B cell (primary cell): ENCODE measurements at regions not wholly inside any gene's neighbourhood (a gene's known extent, or its start where the extent isn't known, plus 50 kb on each side); places are given as distances from the start of the nearest gene placed in this dataset.
A peak's percentile ranks its signal among the peaks of the same experiment; 100 is the strongest.

ENCODE experiments used
- ATAC-seq: fragments of 200-7000 bp; cut with Tn5 transposase; one replicate; pipeline ENCODE4 v1.10.0; 2021; ENCODE audit warnings: low read depth, mild to moderate bottlenecking, moderate number of reproducible peaks, moderate library complexity
- CTCF ChIA-PET: fragments of 350-600 bp; sonication (Branson Sonifier 250); formaldehyde crosslinking; loops from one replicate; lab custom pipeline; 2021; ENCODE audit warnings: antibody characterized with exemption, inconsistent platforms; lab: Charles Lee
- POLR2A ChIA-PET: fragments of 350-600 bp; sonication (Branson Sonifier 250); formaldehyde crosslinking; loops from one replicate; lab custom pipeline; 2021; ENCODE audit warnings: antibody characterized with exemption; lab: Charles Lee
- DNase-seq: peaks from one replicate; pipeline ENCODE4 v3.0.0; 2013
- H2AFZ ChIP-seq: 2 replicates; pipeline ENCODE4 v1.6.1; 2012; ENCODE audit warnings: mild to moderate bottlenecking, low read depth, low read length; ENCODE audit not compliant: insufficient read depth, poor library complexity, severe bottlenecking
- H3K27ac ChIP-seq, 2 donors: 1 replicate in 1 of 2; 2 replicates in 1 of 2; pipeline ENCODE4 v1.5.1; 2012 to 2013; ENCODE audit warnings: low read length in 2 of 2, mild to moderate bottlenecking in 2 of 2, moderate library complexity in 1 of 2
- H3K27me3 ChIP-seq, 4 experiments: fragments of 200-600 bp in 1 of 4; sonication (generic) in 1 of 4; replicated peaks in 1 of 4; 1 replicate in 2 of 4; 2 replicates in 2 of 4; pipeline versions ENCODE4 v1.6.1 to v1.7.0; 2013 to 2016; ENCODE audit warnings: low read length in 3 of 4, mild to moderate bottlenecking in 2 of 4, mixed read lengths in 1 of 4, moderate library complexity in 1 of 4; ENCODE audit not compliant: insufficient read depth in 4 of 4, control insufficient read depth in 3 of 4; ENCODE audit errors: control extremely low read depth in 1 of 4
- H3K36me3 ChIP-seq, 2 experiments: replicated peaks in 1 of 2; 1 replicate in 1 of 2; 2 replicates in 1 of 2; pipeline versions ENCODE4 v1.6.1 to v1.7.1; 2013; ENCODE audit warnings: low read length in 1 of 2; ENCODE audit not compliant: insufficient read depth in 2 of 2, control insufficient read depth in 1 of 2; ENCODE audit errors: control extremely low read depth in 1 of 2, extremely low read depth in 1 of 2
- H3K4me1 ChIP-seq, 2 donors: fragments of 200-600 bp in 1 of 2; sonication (generic) in 1 of 2; 1 replicate in 1 of 2; 2 replicates in 1 of 2; pipeline versions ENCODE4 v1.5.1 to v1.6.1; 2013 to 2017; ENCODE audit warnings: low read length in 2 of 2; ENCODE audit not compliant: control insufficient read depth in 2 of 2, insufficient read depth in 2 of 2
- H3K4me2 ChIP-seq: replicated peaks from 2 replicates; pipeline ENCODE3; 2012; ENCODE audit warnings: mild to moderate bottlenecking, low read depth, low read length; ENCODE audit not compliant: poor library complexity, severe bottlenecking
- H3K4me3 ChIP-seq, 5 experiments: fragments of 200-600 bp in 1 of 5; sonication (generic) in 1 of 5; 1 replicate in 3 of 5; 2 replicates in 2 of 5; pipeline versions ENCODE4 v1.5.1 to v1.7.0; 2011 to 2016; ENCODE audit warnings: low read length in 4 of 5, mild to moderate bottlenecking in 4 of 5, low read depth in 2 of 5, control low read depth in 1 of 5, moderate library complexity in 1 of 5; ENCODE audit not compliant: insufficient read depth in 1 of 5; ENCODE audit errors: control extremely low read depth in 1 of 5, extremely low read depth in 1 of 5
- H3K79me2 ChIP-seq: fragments of 200-600 bp; sonication (generic); one replicate; pipeline ENCODE4 v1.6.0; 2016; ENCODE audit warnings: low read length; ENCODE audit not compliant: control insufficient read depth, insufficient read depth
- H3K9ac ChIP-seq: fragments of 200-600 bp; sonication (generic); 2 replicates; pipeline ENCODE4 v1.6.1; 2017; ENCODE audit warnings: mild to moderate bottlenecking, low read length, moderate library complexity
- H3K9me3 ChIP-seq, 3 donors: one replicate each; pipeline versions ENCODE4 v1.6.1 to v1.7.1; 2013; ENCODE audit warnings: low read length in 2 of 3; ENCODE audit not compliant: control insufficient read depth in 2 of 3, insufficient read depth in 1 of 3; ENCODE audit errors: control extremely low read depth in 1 of 3
- H4K20me1 ChIP-seq: 2 replicates; pipeline ENCODE4 v1.6.0; 2012; ENCODE audit warnings: mild to moderate bottlenecking, low read length; ENCODE audit not compliant: insufficient read depth, control insufficient read depth, poor library complexity, severe bottlenecking
- H3K27ac Mint-ChIP-seq: one replicate; pipeline ENCODE4 v1.8.0; 2021; ENCODE audit warnings: mixed read lengths
- H3K27me3 Mint-ChIP-seq: one replicate; pipeline ENCODE4 v1.8.0; 2021; ENCODE audit warnings: mixed read lengths
- H3K4me1 Mint-ChIP-seq: one replicate; pipeline ENCODE4 v1.8.0; 2021; ENCODE audit warnings: mixed read lengths
- H3K4me3 Mint-ChIP-seq: one replicate; pipeline ENCODE4 v1.8.0; 2021; ENCODE audit warnings: mixed read lengths
- H3K9me3 Mint-ChIP-seq: one replicate; pipeline ENCODE4 v1.8.0; 2022; ENCODE audit warnings: mixed read lengths; ENCODE audit not compliant: insufficient read depth
- EZH2 ChIP-seq: IDR thresholded peaks from 2 replicates; pipeline ENCODE4 v1.6.1; 2012; ENCODE audit warnings: borderline replicate concordance, low read depth, mild to moderate bottlenecking, moderate library complexity, low read length; ENCODE audit not compliant: insufficient read depth, poor library complexity, severe bottlenecking
- WGBS: methylation state at CpG from one replicate; pipeline ENCODE4 v1.1.5; 2013; ENCODE audit warnings: missing lambda C conversion rate; ENCODE audit not compliant: insufficient coverage; 5-methylcytosine and 5-hydroxymethylcytosine counted together
- intact Hi-C: fragments of 100-400 bp; cut with micrococcal nuclease; formaldehyde crosslinking; loops from one replicate; pipeline ENCODE4 v1.10.0; 2022
- TF ChIP-seq, protein P1 (sequence below): fragments of 200-600 bp; IDR thresholded peaks from one replicate; pipeline ENCODE4 v1.8.0; 2022; ENCODE audit warnings: antibody characterized with exemption, mild to moderate bottlenecking

- no peaks in the 10 kb centered on the region for H3K36me3 ChIP-seq
- H3K4me1 Mint-ChIP-seq = peaks cover 34% of the 10 kb centered on the region
- peaks cover 13 to 22% of the 10 kb centered on the region in 2 donors for H3K4me1 ChIP-seq
- no peaks in the 10 kb centered on the region for H3K27me3 ChIP-seq
- DNase-seq (no peak), ATAC-seq (no peak)
- H3K27me3 Mint-ChIP-seq = peaks cover 4% of the 10 kb centered on the region
- peak overlapping the region; percentile 10 for H3K4me3 Mint-ChIP-seq
- H4K20me1 ChIP-seq = no peaks in the 10 kb centered on the region
- peaks cover 2% of the 10 kb centered on the region for H3K9me3 Mint-ChIP-seq
- CTCF ChIA-PET = interaction anchor here (1.3 to 2.3 kb wide), 4 partner anchors 43 to 327 kb away, joined by 3 to 24 read pairs (median 12); partner anchors contain the start of gene PDE3B
- H3K4me3 ChIP-seq = no peak overlapping the region
- peak overlapping the region in 1 of 2 donors; percentile 71 for H3K27ac ChIP-seq
- no peak overlapping the region for H2AFZ ChIP-seq
- H3K9me3 ChIP-seq = no peaks in the 10 kb centered on the region
- H3K4me2 ChIP-seq = no peak overlapping the region
- H3K9ac ChIP-seq = no peak overlapping the region
- intact Hi-C loops = loop anchor here (2.0 to 5.0 kb wide), 4 partner anchors 42 to 313 kb away; partner anchors contain the start of genes CYP2R1 and PSMA1
- H3K27ac Mint-ChIP-seq = peak overlapping the region; percentile 77
- TF ChIP-seq, protein P1, sequence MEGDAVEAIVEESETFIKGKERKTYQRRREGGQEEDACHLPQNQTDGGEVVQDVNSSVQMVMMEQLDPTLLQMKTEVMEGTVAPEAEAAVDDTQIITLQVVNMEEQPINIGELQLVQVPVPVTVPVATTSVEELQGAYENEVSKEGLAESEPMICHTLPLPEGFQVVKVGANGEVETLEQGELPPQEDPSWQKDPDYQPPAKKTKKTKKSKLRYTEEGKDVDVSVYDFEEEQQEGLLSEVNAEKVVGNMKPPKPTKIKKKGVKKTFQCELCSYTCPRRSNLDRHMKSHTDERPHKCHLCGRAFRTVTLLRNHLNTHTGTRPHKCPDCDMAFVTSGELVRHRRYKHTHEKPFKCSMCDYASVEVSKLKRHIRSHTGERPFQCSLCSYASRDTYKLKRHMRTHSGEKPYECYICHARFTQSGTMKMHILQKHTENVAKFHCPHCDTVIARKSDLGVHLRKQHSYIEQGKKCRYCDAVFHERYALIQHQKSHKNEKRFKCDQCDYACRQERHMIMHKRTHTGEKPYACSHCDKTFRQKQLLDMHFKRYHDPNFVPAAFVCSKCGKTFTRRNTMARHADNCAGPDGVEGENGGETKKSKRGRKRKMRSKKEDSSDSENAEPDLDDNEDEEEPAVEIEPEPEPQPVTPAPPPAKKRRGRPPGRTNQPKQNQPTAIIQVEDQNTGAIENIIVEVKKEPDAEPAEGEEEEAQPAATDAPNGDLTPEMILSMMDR = no peak
- no peak for TF ChIP-seq EZH2
- POLR2A ChIA-PET = no interaction called here
- H3K79me2 ChIP-seq = no peaks in the 10 kb centered on the region
Observed at GRCh38 chr11:14579646-14580045, 59.5 kb upstream of the PSMA1 start.

DNA sequence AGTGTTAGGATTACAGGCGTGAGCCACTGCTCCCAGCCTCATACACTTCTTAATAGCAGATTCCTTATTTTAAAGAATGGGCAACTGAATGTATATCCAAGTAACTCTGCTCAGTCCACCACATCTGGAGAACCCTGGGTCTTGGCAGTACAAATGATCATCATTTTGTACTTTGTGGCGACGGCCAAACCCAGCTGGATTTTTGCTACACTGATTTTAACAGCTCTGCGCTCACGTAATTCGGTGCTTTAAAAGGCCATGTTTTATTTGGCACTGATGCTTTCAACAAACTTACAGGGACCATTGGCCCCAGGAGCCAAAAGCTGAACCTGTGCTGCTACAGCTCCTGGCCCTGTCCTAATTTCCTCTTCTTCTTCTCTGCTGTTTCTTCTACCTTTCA lies 60.8 kb upstream of the PDE3B start:
- ATAC-seq (no peak), DNase-seq (no peak)
- Mint-ChIP-seq H3K27ac (no peak overlapping the region), H3K9me3 (no peaks in the 10 kb centered on the region), H3K27me3 (peaks cover 8% of the 10 kb centered on the region), H3K4me1 (peaks cover 25% of the 10 kb centered on the region), H3K4me3 (no peak overlapping the region)
- Histone ChIP-seq H3K4me1 (peaks cover 13 to 18% of the 10 kb centered on the region in 2 donors), H4K20me1 (no peaks in the 10 kb centered on the region), H3K27ac (no peak overlapping the region), H3K9ac (no peak overlapping the region), H2AFZ (no peak overlapping the region), H3K4me2 (no peak overlapping the region), H3K9me3 (no peaks in the 10 kb centered on the region), H3K79me2 (no peaks in the 10 kb centered on the region), H3K27me3 (no peaks in the 10 kb centered on the region), H3K36me3 (no peaks in the 10 kb centered on the region), H3K4me3 (no peak overlapping the region)
- CTCF ChIA-PET = no interaction called here
- intact Hi-C loops = no loop called here
- WGBS = 97% methylated on average over 5 of the region's 6 CpGs
- POLR2A ChIA-PET = interaction anchor here (0.7 kb wide), 1 partner anchor 166 kb away, joined by 3 read pairs; no protein-coding TSS in a partner anchor
- TF ChIP-seq EZH2 = no peak
- TF ChIP-seq, protein P1 = no peak
